AG09319 (cell line): ENCODE measurements at regions not wholly inside any gene's neighbourhood (a gene's known extent, or its start where the extent isn't known, plus 50 kb on each side); places are given as distances from the start of the nearest gene placed in this dataset.

Source experiments
- DNase-seq: peaks from one replicate; pipeline ENCODE4 v3.0.0-alpha.2; 2010; ENCODE audit warnings: low read depth; ENCODE audit errors: extremely low read depth
- CTCF ChIP-seq: IDR thresholded peaks from 2 replicates; pipeline ENCODE4 v1.5.1; 2011; ENCODE audit warnings: low read depth, mild to moderate bottlenecking, inconsistent platforms, low read length, moderate library complexity

- no peak for DNase-seq
- TF ChIP-seq CTCF, result no peak
These were observed 129.9 kb upstream of the MRPS22 start for GRCh38 chr3:139213936-139214335.

GRCh38 chr3:139216958-139217357, 126.9 kb upstream of the MRPS22 start:
- no peak for DNase-seq
- TF ChIP-seq CTCF, result no peak

GRCh38 chr3:139217633-139218032, 126.2 kb upstream of the MRPS22 start:
- no peak for TF ChIP-seq CTCF
- no peak for DNase-seq

- no peak for TF ChIP-seq CTCF
These were observed 125.8 kb upstream of the MRPS22 start for GRCh38 chr3:139218046-139218445.

DNA sequence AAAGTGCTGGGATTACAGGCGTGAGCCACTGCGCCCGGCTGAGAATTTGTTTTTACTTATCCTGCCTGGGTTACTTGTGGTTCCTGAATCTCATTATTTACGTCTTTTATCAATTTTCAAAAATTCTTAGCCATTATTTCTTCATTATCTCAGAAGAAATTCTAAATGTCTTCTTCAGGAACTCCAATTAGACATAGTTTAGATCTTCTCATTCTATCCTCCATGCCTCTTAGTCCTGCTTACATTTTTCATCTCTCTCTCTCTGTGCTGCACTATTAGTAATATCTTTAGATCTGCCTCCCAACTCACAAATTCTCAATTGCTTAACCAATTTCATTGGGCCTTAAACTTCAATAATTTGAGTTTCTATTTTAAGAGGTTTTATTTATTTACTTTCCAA, 124.4 kb upstream of the MRPS22 start:
- no peak for DNase-seq
- TF ChIP-seq CTCF, result no peak

More at GRCh38 chr3:139218046-139218445, 125.8 kb upstream of the MRPS22 start:
- no peak for DNase-seq

DNA sequence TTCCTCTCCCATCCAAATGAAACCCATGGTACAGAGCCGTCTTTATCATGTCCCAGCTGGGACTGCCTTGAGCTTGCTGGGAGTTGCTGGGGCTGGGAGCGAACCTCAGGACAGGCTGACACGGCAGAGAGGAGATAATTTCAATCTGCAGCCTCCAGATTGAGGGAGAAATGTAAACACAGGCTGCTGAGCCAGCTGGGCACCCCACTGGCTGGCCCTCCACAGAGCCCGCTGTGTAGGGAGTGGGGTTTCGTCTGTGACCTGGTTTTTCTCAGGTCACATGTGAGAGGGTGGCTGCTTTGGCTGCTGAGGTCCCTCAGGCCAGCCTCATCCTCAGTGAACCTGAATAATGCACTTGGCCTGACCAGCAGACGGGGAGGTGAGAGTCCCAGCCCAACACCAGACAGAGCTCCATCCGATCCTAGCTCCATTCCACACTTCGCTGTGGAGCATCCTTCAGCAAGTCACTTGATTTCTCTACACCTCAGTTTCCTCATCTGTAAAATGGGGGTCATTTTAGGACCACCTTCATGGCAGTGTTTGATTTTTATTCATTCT, 121.6 kb upstream of the MRPS22 start:
- TF ChIP-seq CTCF, result no peak
- no peak for DNase-seq

GRCh38 chr3:139225548-139225947, 118.3 kb upstream of the MRPS22 start:
- TF ChIP-seq CTCF, result no peak
- no peak for DNase-seq
